GM13976 (cell line): ENCODE measurements at regions not wholly inside any gene's neighbourhood (a gene's known extent, or its start where the extent isn't known, plus 50 kb on each side); places are given as distances from the start of the nearest gene placed in this dataset.
A peak's percentile ranks its signal among the peaks of the same experiment; 100 is the strongest.

ENCODE experiments used
- DNase-seq: peaks from one replicate; pipeline ENCODE4 v3.0.0; 2012; ENCODE audit warnings: low spot score
- in situ Hi-C: fragments of 300-500 bp; cut with MboI; formaldehyde crosslinking; loops from one replicate; pipeline ENCODE4 v1.12.0; 2022; ENCODE audit warnings: low sequenced_read_pairs, mixed read lengths, inconsistent platforms; ENCODE audit not compliant: unreplicated experiment
- TF ChIP-seq, protein P1 (sequence below): IDR thresholded peaks from 2 replicates; pipeline ENCODE4 v1.5.1; 2012; ENCODE audit warnings: borderline replicate concordance, mild to moderate bottlenecking; ENCODE audit not compliant: insufficient read depth; ENCODE audit errors: extremely low read depth, missing control alignments, control extremely low read depth

DNA sequence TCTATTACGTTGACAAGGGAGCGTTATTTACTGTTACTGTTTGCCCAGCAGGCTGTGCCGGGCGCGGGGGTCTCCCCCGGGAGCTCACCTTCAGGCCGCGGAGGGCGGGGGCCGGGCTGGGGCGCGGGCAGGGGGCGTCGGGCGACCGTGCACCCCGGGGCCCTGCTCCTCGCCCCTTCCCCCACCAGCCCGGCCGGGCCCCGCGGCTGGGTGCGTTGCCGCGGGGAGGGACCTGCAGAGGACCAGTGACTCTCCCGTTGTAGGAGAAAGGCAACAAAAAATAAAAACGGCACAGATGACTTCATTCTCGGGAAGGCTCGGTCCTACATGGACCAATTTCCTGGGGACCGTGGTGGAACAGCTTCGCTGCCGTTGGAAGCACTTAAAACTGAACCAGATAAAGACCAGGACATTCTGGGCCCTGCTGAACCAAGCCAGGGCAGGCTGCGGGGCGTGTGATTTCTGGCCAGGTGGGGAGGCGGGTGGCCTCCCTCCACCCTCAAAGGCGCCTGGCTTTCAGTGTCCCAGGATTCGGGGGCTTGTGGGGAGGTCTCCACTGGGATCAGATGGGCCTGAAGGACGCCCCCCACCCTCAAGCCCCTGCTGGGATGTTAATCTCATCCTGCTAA is 57.4 kb downstream of the IGLL1 start:
- no peak for DNase-seq
- TF ChIP-seq, protein P1, sequence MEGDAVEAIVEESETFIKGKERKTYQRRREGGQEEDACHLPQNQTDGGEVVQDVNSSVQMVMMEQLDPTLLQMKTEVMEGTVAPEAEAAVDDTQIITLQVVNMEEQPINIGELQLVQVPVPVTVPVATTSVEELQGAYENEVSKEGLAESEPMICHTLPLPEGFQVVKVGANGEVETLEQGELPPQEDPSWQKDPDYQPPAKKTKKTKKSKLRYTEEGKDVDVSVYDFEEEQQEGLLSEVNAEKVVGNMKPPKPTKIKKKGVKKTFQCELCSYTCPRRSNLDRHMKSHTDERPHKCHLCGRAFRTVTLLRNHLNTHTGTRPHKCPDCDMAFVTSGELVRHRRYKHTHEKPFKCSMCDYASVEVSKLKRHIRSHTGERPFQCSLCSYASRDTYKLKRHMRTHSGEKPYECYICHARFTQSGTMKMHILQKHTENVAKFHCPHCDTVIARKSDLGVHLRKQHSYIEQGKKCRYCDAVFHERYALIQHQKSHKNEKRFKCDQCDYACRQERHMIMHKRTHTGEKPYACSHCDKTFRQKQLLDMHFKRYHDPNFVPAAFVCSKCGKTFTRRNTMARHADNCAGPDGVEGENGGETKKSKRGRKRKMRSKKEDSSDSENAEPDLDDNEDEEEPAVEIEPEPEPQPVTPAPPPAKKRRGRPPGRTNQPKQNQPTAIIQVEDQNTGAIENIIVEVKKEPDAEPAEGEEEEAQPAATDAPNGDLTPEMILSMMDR = no peak
- in situ Hi-C loops = no loop called here

DNA sequence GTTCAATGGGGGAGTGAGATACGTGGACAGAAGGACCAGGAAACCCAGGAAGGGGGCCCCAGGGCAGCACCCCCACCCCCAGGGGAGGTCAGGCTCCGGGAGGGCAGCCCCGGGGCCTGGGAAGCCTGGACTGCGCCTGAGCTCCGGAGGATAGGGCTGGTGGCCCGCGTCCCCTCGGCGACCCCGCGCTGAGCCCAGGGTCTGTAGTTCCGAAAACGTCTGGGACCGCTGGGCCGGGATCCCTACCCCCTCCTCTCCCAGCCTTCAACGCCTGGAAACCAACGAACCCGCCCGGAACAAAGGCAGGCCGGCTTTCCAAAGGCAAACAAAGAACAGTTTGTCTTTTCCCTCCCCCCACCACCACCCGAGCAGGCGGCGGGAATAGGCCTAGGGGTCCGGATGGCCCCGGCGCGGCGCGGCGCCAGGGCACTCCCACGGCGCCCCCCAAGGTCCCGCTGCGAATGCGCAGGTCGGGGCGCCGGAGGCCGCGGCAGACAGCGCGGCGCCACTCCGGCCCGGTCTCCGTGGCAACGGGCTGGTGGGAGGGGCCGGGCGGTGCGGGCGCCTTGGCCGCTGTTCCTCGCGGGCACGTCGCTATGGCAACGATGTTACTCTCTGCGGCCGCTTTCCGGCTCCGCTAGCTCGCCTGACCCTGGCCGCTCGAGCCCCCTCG is 58.5 kb downstream of the IGLL1 start:
- TF ChIP-seq, protein P1 = no peak
- peak; percentile 92 for DNase-seq
- in situ Hi-C loops = no loop called here

DNA sequence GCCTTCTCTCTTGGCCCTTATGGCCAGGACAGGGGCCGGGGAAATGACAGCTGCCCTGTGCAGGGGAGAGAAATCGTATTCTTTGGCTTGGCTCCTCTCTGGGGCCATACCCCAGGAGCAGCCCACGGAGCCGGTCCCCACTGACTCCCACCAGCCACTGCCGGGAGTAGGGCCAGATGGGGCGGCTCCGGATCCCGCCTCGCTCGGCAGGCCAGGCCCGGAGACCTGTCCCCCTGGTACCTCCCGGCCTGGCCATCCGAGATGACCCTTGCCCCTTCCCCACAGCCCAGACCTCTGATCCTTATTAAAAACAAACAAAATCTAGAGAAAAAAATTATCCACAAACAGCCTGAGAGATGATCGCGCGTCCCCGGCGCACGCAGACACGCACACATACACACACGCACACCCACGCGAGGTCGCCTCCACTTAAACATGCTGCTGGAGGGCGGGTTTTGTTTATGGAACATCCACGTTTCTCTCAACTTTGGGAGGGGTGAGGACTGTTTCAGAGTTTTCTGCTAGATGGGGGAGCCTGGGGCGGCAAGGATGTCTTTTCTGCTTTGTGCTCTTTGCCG is 59.1 kb downstream of the IGLL1 start:
- TF ChIP-seq, protein P1 = no peak
- DNase-seq = no peak
- in situ Hi-C loops = no loop called here

DNA sequence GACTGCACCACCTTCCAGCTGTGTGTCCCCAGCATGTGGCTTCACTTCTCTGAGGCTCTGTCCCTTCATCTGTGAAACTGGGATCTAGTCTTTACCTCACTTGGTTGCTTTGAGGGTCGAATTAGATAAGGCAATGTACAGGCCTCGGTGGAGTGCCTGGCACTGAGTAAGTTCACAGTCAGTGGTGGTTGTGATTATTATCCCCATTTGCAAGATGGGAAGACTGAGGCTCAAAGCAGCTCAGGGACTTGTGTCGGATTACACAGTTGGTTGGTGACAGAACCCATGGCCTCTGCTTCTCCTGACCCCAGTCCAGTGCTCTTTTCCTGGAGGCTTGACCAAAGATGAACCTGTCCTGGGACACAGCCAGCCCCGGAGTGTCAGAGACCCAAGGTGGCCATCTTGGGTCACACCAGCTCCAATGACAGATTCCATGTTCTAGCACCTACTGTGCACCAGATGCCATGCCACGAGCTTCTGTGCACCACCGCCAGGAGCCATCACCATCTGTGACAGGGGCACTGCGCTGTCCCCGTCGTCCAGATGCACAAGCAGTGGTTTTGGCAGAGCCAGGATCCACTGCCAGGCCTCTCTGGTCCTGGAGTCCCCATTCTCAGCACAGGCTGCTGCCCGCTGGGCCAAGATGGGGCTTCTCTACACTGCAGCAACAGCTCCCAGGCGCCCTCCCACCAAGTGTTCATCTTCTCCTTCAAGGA is 60.5 kb downstream of the IGLL1 start:
- DNase-seq = no peak
- in situ Hi-C loops = no loop called here
- TF ChIP-seq, protein P1 = no peak

DNA sequence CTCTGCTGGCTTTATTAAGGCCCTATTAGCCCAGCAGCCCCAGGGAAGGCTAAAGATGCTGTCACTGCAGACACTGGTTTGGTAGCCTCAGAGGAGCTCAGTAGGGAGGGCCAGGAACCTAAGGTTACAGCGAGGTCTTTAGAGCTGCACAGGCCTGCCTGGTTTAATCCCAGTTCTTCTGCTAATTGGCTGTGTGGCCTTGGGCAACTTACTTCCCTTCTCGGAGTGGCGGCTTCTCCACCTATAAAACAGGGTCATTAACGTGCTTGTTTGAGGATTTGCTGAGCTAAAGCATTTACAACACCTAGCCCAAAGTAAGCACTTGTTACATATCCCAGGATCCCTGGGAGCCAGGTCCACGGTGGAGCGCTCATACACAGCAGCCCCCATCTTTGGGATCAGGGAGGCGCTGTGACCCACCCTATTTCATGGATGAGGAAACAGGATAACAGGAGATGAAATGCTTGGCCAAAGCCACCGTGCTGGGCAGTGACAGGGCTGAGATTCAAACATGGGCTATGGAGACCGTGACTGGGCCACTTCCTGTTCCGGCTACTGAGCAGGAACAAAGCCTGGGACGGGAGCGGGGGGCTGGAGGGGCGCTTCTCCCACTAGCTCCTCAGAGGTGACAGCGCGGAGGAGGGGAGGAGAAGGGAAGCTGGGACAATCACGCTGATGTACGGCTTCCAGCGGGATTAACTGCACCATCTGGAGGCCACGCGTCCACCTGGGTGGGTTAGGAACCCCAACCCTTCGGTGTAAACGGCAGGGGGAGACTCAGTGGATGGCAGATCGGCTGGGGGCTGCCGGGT is 61.5 kb downstream of the IGLL1 start:
- TF ChIP-seq, protein P1 = no peak
- in situ Hi-C loops = no loop called here
- DNase-seq = no peak
